OCI-LY3 (cell line): ENCODE measurements at regions not wholly inside any gene's neighbourhood (a gene's known extent, or its start where the extent isn't known, plus 50 kb on each side); places are given as distances from the start of the nearest gene placed in this dataset.

Source experiments
- CTCF ChIP-seq: fragments of 200-600, 300-600 bp; sonication (generic); IDR thresholded peaks from 2 replicates; pipeline ENCODE4 v1.5.1; 2014; ENCODE audit warnings: antibody characterized with exemption, low read length, low read depth
- EZH2phosphoT487 ChIP-seq: fragments of 200-600 bp; shearing (Covaris generic); IDR thresholded peaks from 2 replicates; pipeline ENCODE4 v1.6.1; 2018; ENCODE audit warnings: antibody characterized with exemption, mixed run types, low read depth

- no peak for TF ChIP-seq CTCF
- TF ChIP-seq EZH2phosphoT487, result no peak
Observed at GRCh38 chr6:82775981-82776380, 289.7 kb downstream of the UBE3D start.
